Stimulated activated CD8-positive, alpha-beta memory T cell treated with anti-CD3 and anti-CD28 coated beads, Interleukin-15, amount 100 ng/mL, for 24 hours (primary cell): ENCODE measurements at regions not wholly inside any gene's neighbourhood (a gene's known extent, or its start where the extent isn't known, plus 50 kb on each side); places are given as distances from the start of the nearest gene placed in this dataset.
"Not testable (repeated sequence)": the region's sequence is repeated elsewhere in the genome, so short reads cannot be mapped to it uniquely, and the experiment has no call there.

Experiments used
- DNase-seq: peaks from one replicate; pipeline ENCODE4 v3.0.0-alpha.2; 2020; ENCODE audit warnings: low read depth

- no peak for DNase-seq
These were observed 99.7 kb upstream of the OTOS start for GRCh38 chr2:240240017-240240734.

- no peak for DNase-seq
These were observed 100.3 kb upstream of the OTOS start for GRCh38 chr2:240240781-240241180.

- DNase-seq, result no peak
These were observed 101.1 kb upstream of the OTOS start for GRCh38 chr2:240241572-240241971.

DNA sequence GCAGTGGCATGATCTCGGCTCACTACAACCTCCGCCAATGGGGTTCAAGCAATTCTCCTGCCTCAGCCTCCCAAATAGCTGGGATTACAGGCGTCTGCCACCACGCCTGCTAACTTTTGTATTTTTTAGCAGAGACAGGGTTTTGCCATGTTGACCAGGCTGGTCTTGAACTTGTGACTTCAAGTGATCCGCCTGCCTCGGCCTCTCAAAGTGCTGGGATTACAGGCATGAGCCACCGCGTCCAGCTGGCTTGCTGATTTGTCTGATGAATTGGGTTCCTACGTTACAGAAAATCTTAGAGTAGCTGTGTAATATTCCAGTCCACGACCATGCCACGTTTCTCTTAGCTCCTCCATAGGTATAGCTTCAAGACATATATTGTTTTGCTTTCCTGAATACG is 102.6 kb upstream of the OTOS start:
- not testable (repeated sequence) for DNase-seq

GRCh38 chr2:240244543-240244942 is 104.1 kb upstream of the OTOS start:
- no peak for DNase-seq

DNA sequence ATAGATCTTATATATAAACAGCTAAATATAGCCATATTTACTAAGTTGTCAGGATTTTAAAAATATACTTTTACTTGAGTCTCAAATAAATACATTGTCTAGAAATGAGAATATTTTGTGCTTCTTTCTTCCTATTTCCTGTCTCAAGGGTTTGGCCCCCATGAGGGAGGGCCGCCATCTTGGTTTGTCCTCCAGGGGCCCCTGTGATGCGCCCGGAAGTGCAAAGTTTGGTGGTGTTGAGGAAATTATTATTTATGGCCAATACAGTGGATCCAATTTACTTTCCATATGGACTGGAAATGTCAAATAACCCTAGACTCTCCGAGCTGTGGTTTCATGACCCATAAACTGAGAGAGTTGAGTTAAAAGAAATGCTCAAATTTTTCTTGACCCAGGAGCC is 104.7 kb upstream of the OTOS start:
- DNase-seq, result no peak

GRCh38 chr2:240245706-240246105 is 105.2 kb upstream of the OTOS start:
- no peak for DNase-seq

DNA sequence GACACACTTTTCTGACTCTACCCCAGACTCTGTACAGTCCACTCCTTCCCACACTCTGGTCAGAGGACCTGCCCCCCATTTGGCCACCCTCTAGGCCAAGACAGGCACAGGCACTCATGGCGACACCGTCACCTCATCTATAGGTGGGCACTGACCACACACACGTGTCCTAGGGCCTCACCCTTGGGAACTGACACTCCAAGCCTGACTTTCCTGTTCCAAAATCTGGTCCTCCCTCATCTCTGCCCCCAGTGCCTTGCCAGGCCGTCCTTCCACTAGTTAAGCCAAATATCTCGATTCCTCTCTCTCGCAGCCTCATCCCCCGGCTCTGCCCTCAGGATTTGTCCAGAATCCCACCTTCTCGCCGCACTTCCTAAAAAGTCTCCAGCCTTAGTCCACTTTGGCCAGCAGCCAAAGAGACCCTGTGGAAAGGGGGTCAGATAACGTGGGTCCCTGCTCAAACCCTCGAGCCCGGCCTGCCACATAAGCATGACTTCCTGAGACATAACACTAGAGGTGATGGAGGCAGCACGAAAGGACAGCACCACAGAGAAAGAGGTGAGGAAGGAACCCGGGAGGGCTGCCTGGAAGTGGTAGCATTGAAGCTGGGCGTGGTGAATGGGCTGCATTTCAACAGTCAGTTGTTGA is 105.8 kb upstream of the OTOS start:
- DNase-seq, result no peak

DNA sequence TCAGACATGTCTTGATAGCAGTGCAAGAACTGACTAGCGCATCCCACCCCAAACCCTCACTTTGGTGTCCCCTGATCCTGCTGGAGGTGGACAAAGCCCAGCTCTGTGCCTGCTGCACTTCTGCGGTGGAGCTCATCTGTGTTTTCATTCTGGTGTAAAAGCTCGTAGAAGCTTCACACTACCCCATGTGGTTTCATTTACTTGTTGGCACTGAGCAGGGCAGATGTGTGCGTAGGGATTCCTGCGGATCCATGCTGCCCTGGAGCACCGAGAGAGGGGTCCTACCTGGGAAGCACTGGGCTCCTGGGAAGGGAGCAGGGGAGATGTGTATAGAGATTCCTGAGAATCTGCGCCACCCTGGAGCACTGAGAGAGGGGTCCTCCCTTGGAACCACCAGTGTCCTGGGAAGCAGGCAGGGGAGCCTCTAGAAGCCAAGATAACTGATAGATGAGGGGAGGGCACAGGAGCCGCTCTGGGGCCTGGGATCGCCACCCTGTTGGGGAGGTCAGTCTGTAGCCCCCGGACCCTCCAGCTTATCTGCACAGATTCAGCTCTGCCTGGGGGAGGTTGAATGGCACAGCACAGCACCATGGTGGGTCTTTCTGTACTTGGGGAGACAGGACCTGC is 106.9 kb upstream of the OTOS start:
- no peak for DNase-seq

- DNase-seq, result no peak
These were observed 107.6 kb upstream of the OTOS start for GRCh38 chr2:240247868-240248720.

- no peak for DNase-seq
These were observed 108.4 kb upstream of the OTOS start for GRCh38 chr2:240248721-240249422.

DNA sequence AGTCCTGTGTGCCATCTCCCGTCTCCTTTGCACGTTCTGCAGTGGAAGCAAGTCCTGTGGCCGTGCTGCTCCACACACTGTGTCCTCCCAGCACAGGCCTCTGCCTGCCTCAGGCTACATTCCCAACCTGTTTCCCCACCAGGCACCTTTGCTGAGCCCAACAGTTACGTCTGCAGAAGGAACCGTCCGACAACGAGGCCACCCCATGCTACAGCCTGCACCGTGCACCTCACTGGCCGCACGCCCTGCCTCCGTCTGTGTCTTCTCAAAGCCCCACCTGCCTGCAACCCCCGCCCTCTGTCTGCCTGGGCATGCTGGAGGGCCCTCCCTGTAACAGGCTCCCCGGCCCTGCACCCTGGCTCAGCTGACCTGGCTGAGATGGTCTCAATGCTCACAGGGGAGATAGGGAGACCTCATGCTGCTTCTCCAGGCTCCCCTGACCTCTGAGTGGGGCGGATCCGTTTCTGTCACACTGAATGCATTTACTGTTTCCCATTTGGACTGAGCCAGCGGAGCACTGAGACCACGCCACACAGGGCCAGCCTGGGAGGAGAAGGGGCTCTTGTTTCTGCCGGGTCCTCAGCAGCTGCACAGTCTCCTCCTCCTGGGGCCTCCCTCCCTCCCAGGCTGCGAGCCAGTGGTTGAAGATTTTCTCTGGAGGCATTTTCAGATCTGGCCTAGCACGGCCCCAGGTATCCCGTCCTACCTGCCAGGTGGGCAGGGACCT is 109.1 kb upstream of the OTOS start:
- no peak for DNase-seq

- no peak for DNase-seq
These were observed 109.9 kb upstream of the OTOS start for GRCh38 chr2:240250150-240250984.

- DNase-seq, result no peak
These were observed 110.8 kb upstream of the OTOS start for GRCh38 chr2:240250985-240251847.

GRCh38 chr2:240251848-240252190 is 111.4 kb upstream of the OTOS start:
- no peak for DNase-seq

GRCh38 chr2:240252191-240252871 is 111.9 kb upstream of the OTOS start:
- DNase-seq, result no peak

GRCh38 chr2:240252872-240253511 is 112.5 kb upstream of the OTOS start:
- DNase-seq, result no peak

DNA sequence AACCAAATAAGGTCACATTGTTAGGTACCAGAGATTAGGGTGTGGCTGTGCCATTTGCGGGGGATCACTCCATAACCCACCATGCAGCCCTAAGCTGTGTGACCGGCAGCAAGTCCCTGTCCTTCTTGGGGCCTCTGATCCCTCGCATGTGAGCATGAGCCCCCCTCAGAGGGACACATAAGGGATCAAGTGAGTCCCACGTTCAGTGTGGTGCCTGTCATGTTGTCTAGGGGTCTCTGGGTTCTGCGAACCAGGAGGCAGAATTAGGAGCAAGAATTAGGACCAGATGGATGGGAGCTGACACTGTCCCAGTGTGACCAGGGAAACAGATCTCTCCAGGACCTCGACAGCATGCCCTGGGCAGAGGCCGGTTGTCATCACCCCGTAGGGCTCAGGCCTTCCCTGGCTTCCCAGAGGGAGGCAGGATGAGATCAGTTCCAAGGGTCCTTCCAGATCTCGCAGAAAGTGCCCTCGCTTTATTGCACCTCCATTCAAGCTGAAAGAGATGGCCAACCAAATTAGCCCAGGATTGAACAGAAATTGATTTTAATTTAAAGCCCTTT is 113.2 kb upstream of the OTOS start:
- DNase-seq, result no peak
